ENCODE measurements at regions not wholly inside any gene's neighbourhood (a gene's known extent, or its start where the extent isn't known, plus 50 kb on each side); places are given as distances from the start of the nearest gene placed in this dataset.

DNA sequence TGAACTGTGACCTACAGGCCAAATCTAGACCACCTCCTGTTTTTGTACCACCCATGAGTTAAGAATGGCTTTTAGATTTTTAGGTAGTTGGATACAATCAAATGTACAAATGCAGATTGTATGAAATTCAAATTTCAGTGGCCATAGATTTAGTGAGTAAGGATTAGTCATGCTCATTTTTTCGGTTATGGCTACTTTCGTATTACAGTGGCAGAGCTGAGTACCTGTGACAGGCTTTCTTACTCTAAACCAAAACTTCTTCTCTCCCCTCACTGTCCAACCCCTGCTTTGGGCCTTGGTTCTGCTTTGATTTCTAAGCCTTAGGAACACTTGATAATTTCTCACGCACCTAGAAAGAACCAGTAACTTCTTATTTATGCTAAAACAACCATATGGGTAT, 82.1 kb downstream of the CDC42EP3 start:
- H3K27me3 ChIP-seq (ENCODE audit: control insufficient read depth, insufficient read depth, low read length) = no peaks in the 10 kb centered on the region
- no peak overlapping the region for H3K4me3 ChIP-seq (ENCODE audit: low read length)
- no peak overlapping the region for H3K27ac ChIP-seq (ENCODE audit: low read length)
- no peaks in the 10 kb centered on the region for H3K36me3 ChIP-seq (ENCODE audit: control insufficient read depth, insufficient read depth, low read length)
- no peak for DNase-seq
- H3K4me1 ChIP-seq (ENCODE audit: control insufficient read depth, insufficient read depth, low read length) = peaks cover 5% of the 10 kb centered on the region
- H3K9me3 ChIP-seq (ENCODE audit: control insufficient read depth, low read depth, low read length) = no peaks in the 10 kb centered on the region
- WGBS (ENCODE audit: insufficient coverage, low lambda C conversion rate) = 100% methylated on average over 3 of the region's 3 CpGs

GRCh38 chr2:37590119-37590571, 81.3 kb downstream of the CDC42EP3 start:
- WGBS (ENCODE audit: insufficient coverage, low lambda C conversion rate) = no CpG with 5 or more reads among the region's 3 CpGs
- Histone ChIP-seq H3K9me3 (ENCODE audit: control insufficient read depth, low read depth, low read length) (no peaks in the 10 kb centered on the region), H3K27ac (ENCODE audit: low read length) (no peak overlapping the region), H3K4me3 (ENCODE audit: low read length) (no peak overlapping the region), H3K4me1 (ENCODE audit: control insufficient read depth, insufficient read depth, low read length) (peaks cover 5% of the 10 kb centered on the region), H3K36me3 (ENCODE audit: control insufficient read depth, insufficient read depth, low read length) (no peaks in the 10 kb centered on the region), H3K27me3 (ENCODE audit: control insufficient read depth, insufficient read depth, low read length) (no peaks in the 10 kb centered on the region)
- no peak for DNase-seq

Measured in large intestine (tissue), 3 donors.